ENCODE measurements at regions not wholly inside any gene's neighbourhood (a gene's known extent, or its start where the extent isn't known, plus 50 kb on each side); places are given as distances from the start of the nearest gene placed in this dataset.

DNA sequence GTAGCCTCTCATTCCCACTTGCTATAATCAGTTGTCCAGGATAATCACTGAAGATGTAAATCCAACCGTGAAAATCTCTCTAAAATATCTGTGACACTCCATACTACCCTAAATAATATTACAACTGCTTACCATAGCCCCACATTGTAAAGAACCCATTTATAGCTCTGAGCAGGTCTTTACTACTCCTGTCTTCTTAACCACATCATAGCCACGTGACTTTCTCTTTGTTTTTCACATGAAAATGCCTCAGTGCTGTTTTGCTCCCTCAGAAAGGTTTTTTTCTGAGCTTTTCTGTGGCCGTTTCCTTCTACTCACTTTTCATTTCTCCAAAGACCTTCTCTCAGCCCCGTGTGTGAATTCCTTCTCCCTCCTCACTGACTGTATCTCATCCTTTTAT lies 662.2 kb upstream of the ADARB2 start:
- Histone ChIP-seq H3K27me3 (no peaks in the 10 kb centered on the region), H3K27ac (no peak overlapping the region), H3K4me3 (no peak overlapping the region), H3K9me3 (no peaks in the 10 kb centered on the region), H3K4me1 (no peaks in the 10 kb centered on the region), H3K36me3 (no peaks in the 10 kb centered on the region)
- DNase-seq, result no peak
- intact Hi-C loops (cut with DNase I), result no loop called here
- TF ChIP-seq POLR2A (IDR thresholded peaks at IDR 0.05) (no peak), EP300 (IDR thresholded peaks at IDR 0.05) (no peak), POLR2AphosphoS5 (IDR thresholded peaks at IDR 0.05) (no peak)
- TF ChIP-seq, protein P1, sequence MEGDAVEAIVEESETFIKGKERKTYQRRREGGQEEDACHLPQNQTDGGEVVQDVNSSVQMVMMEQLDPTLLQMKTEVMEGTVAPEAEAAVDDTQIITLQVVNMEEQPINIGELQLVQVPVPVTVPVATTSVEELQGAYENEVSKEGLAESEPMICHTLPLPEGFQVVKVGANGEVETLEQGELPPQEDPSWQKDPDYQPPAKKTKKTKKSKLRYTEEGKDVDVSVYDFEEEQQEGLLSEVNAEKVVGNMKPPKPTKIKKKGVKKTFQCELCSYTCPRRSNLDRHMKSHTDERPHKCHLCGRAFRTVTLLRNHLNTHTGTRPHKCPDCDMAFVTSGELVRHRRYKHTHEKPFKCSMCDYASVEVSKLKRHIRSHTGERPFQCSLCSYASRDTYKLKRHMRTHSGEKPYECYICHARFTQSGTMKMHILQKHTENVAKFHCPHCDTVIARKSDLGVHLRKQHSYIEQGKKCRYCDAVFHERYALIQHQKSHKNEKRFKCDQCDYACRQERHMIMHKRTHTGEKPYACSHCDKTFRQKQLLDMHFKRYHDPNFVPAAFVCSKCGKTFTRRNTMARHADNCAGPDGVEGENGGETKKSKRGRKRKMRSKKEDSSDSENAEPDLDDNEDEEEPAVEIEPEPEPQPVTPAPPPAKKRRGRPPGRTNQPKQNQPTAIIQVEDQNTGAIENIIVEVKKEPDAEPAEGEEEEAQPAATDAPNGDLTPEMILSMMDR (IDR thresholded peaks at IDR 0.05), result no peak
- 64 to 74% methylated on average over 4 of the region's 4 CpGs for WGBS, 2 donors

DNA sequence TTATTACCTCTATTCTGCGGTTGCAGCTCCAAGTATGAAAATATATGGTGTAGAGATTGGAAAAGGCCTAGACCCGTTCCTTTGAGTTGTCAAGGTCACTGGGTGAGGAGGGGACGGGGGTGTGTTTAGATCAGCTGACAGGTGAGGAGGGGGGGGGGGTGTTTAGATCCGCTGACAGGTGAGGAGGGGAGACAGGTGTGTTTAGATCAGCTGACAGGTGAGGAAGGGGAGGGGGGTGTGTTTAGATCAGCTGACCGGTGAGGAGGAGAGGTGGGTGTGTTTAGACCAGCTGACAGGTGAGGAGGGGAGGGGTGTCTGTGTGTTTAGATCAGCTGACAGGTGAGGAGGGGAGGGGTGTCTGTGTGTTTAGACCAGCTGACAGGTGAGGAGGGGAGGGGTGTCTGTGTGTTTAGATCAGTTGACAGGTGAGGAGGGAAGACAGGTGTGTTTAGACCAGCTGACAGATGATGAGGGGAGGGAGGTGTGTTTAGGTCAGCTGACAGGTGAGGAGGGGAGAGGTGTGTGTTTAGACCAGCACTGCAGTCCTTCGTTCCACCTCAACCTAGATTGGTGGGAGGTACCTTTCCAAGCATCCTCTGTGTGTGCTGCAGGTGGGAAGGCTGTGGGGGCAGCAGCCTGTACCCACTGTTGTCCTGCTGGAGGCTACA lies 655.0 kb upstream of the ADARB2 start:
- no peak for DNase-seq
- no peak for TF ChIP-seq POLR2A (IDR thresholded peaks at IDR 0.05)
- no peak for TF ChIP-seq POLR2AphosphoS5 (IDR thresholded peaks at IDR 0.05)
- no peak for TF ChIP-seq EP300 (IDR thresholded peaks at IDR 0.05)
- TF ChIP-seq, protein P1 (IDR thresholded peaks at IDR 0.05), result no peak
- no peaks in the 10 kb centered on the region for H3K36me3 ChIP-seq
- H3K4me1 ChIP-seq, result no peaks in the 10 kb centered on the region
- WGBS, 2 donors, result 27 to 64% methylated on average over 5 to 6 of the region's 6 CpGs
- H3K9me3 ChIP-seq, result no peaks in the 10 kb centered on the region
- no peak overlapping the region for H3K4me3 ChIP-seq
- no peak overlapping the region for H3K27ac ChIP-seq
- H3K27me3 ChIP-seq, result no peaks in the 10 kb centered on the region
- intact Hi-C loops (cut with DNase I), result no loop called here

DNA sequence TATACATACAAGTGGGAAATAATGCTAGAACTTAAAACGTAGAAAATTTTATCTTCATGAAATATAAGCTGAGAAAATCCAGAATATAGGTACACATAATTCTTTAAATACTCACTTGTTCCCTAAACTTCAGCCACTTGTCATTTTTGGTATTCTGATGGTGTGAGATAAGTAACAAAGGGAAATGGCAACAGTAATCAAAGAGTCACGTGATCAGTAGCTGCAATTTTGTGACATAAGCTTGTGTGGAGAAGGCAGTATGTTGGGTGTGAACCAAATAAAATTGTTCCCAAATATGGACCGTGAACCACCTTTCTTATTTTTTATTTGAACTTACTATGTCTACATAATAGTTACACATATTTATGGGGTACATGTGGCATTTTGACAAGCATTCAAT lies 650.3 kb upstream of the ADARB2 start:
- TF ChIP-seq EP300 (IDR thresholded peaks at IDR 0.05), result no peak
- no peak for TF ChIP-seq POLR2AphosphoS5 (IDR thresholded peaks at IDR 0.05)
- TF ChIP-seq POLR2A (IDR thresholded peaks at IDR 0.05), result no peak
- TF ChIP-seq, protein P1 (IDR thresholded peaks at IDR 0.05), result no peak
- intact Hi-C loops (cut with DNase I), result no loop called here

DNA sequence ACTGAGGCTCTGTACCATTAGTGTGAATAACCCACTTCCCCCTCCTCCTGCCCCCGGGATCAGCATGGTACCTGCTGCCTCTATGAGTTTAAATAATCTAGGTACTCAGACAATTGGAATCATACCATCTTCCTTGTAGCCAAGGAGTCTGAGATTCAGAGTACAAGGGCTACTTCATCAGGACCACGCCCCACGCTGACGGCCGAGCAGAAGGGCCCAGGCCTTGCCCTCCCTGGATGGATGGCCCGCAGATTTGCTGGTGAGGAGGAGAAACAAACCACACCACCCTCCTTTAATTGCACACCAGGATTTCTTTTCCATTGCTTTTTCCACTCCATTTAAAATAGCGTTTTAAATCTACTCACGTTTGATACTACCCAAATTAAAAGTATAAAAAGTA lies 649.9 kb upstream of the ADARB2 start:
- 78 to 80% methylated on average over 8 of the region's 8 CpGs for WGBS, 2 donors
- DNase-seq, result no peak
- Histone ChIP-seq H3K36me3 (no peaks in the 10 kb centered on the region), H3K4me1 (no peaks in the 10 kb centered on the region), H3K27me3 (no peaks in the 10 kb centered on the region), H3K9me3 (peaks cover 0 to 3% (median 0%) of the 10 kb centered on the region in 4 donors), H3K27ac (no peak overlapping the region), H3K4me3 (no peak overlapping the region)
- intact Hi-C loops (cut with DNase I), result no loop called here
- TF ChIP-seq EP300 (IDR thresholded peaks at IDR 0.05), result no peak

More for the DNA sequence above, 650.3 kb upstream of the ADARB2 start:
- Histone ChIP-seq H3K9me3 (no peaks in the 10 kb centered on the region), H3K27ac (no peak overlapping the region), H3K4me3 (no peak overlapping the region), H3K4me1 (no peaks in the 10 kb centered on the region), H3K36me3 (no peaks in the 10 kb centered on the region), H3K27me3 (no peaks in the 10 kb centered on the region)
- no peak for DNase-seq
- 46 to 70% methylated on average over 3 of the region's 3 CpGs for WGBS, 2 donors

DNA sequence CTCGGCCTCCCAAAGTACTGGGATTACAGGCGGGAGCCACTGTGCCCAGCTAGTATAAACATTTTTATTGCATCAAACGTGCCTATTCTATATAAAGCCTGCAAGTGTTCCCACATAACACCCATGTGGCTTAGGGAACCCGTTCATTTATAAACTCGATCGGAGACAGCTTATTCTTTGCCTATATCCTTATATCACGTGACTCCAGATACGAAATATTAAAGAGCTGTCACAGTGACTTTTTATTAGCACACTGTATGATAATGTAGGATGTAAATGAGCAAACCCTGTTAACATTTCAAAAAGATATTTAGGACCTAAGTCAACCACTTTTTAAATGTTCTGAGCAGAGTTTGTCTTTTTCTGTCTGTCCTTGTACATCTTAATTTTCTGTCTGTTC lies 642.9 kb upstream of the ADARB2 start:
- TF ChIP-seq POLR2AphosphoS5 (IDR thresholded peaks at IDR 0.05), result no peak
- no peak for TF ChIP-seq POLR2A (IDR thresholded peaks at IDR 0.05)
- TF ChIP-seq, protein P1 (IDR thresholded peaks at IDR 0.05), result no peak
- TF ChIP-seq EP300 (IDR thresholded peaks at IDR 0.05), result no peak
- Histone ChIP-seq H3K36me3 (no peaks in the 10 kb centered on the region), H3K4me3 (no peak overlapping the region), H3K27me3 (no peaks in the 10 kb centered on the region), H3K9me3 (peaks cover 0 to 7% (median 0%) of the 10 kb centered on the region in 4 donors), H3K27ac (no peak overlapping the region), H3K4me1 (no peaks in the 10 kb centered on the region)
- DNase-seq, result no peak
- 79 to 82% methylated on average over 8 of the region's 8 CpGs for WGBS, 2 donors
- intact Hi-C loops (cut with DNase I), result no loop called here

All from sigmoid colon (tissue), 6 donors.